ELR (cell line): ENCODE measurements at regions not wholly inside any gene's neighbourhood (a gene's known extent, or its start where the extent isn't known, plus 50 kb on each side); places are given as distances from the start of the nearest gene placed in this dataset.

Experiments
- DNase-seq: peaks from one replicate; pipeline ENCODE4 v3.0.0-alpha.2; 2015; ENCODE audit warnings: low read depth

- DNase-seq: peak; percentile 15
Measured at GRCh38 chr2:121860758-121861227, 105.3 kb downstream of the TSN start.

GRCh38 chr2:121862286-121862685 lies 106.8 kb downstream of the TSN start:
- DNase-seq: no peak

GRCh38 chr2:121865914-121866313 lies 110.5 kb downstream of the TSN start:
- DNase-seq: no peak

GRCh38 chr2:121866789-121867188 lies 111.3 kb downstream of the TSN start:
- peak; percentile 55 for DNase-seq

GRCh38 chr2:121868652-121869051 lies 113.2 kb downstream of the TSN start:
- DNase-seq: no peak

GRCh38 chr2:121869363-121869762 lies 113.9 kb downstream of the TSN start:
- DNase-seq: no peak

GRCh38 chr2:121869873-121870272 lies 114.4 kb downstream of the TSN start:
- no peak for DNase-seq

GRCh38 chr2:121872651-121873050 lies 117.2 kb downstream of the TSN start:
- no peak for DNase-seq

GRCh38 chr2:121873864-121874263 lies 118.4 kb downstream of the TSN start:
- DNase-seq: no peak

- no peak for DNase-seq
Measured at GRCh38 chr2:121875585-121876185, 120.2 kb downstream of the TSN start.

GRCh38 chr2:121877366-121877765 lies 121.9 kb downstream of the TSN start:
- no peak for DNase-seq

- DNase-seq: no peak
Measured at GRCh38 chr2:121880283-121880682, 124.8 kb downstream of the TSN start.

GRCh38 chr2:121881038-121881437 lies 125.6 kb downstream of the TSN start:
- no peak for DNase-seq

- no peak for DNase-seq
Measured at GRCh38 chr2:121881950-121882349, 126.5 kb downstream of the TSN start.

GRCh38 chr2:121884078-121884477 lies 128.6 kb downstream of the TSN start:
- DNase-seq: no peak

GRCh38 chr2:121884511-121884921 lies 129.1 kb downstream of the TSN start:
- DNase-seq: peak; percentile 20

- DNase-seq: no peak
Measured at GRCh38 chr2:121886059-121886458, 130.6 kb downstream of the TSN start.

GRCh38 chr2:121887513-121888188 lies 132.2 kb downstream of the TSN start:
- DNase-seq: no peak

GRCh38 chr2:121888189-121888557 lies 132.7 kb downstream of the TSN start:
- DNase-seq: peak; percentile 36

GRCh38 chr2:121890041-121890440 lies 134.6 kb downstream of the TSN start:
- DNase-seq: no peak

GRCh38 chr2:121895723-121896571 lies 140.5 kb downstream of the TSN start:
- no peak for DNase-seq

GRCh38 chr2:121897335-121897970 lies 142.0 kb downstream of the TSN start:
- DNase-seq: peak; percentile 70
